ENCODE measurements at regions not wholly inside any gene's neighbourhood (a gene's known extent, or its start where the extent isn't known, plus 50 kb on each side); places are given as distances from the start of the nearest gene placed in this dataset.

DNA sequence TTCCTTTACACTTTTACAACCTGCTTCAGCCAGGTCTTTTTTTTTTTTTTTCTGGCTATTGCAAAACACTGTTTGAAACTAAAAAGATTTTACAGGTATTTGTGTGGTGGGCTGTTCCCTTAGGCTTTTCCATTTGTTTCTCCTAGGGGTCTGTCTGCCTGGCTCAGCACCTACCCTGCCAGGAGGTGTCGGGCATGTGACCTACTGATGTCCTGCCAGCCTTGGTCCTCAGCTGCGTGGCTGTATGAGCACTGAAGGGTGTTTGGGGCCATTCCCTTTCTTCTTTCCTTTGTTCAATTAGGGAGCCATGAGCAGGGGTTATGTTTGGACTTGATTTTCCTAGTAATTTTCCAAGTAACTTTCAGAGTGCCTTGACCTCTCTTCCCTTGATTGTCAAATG lies 269.2 kb upstream of the SALL1 start:
- H3K9me3 ChIP-seq (ENCODE audit: control insufficient read depth in 2 of 2, low read length in 2 of 2) = peaks cover 0 to 2% of the 10 kb centered on the region in 2 donors
- H3K4me1 ChIP-seq (ENCODE audit: control insufficient read depth, insufficient read depth, low read length) = no peaks in the 10 kb centered on the region
- peaks cover 0 to 4% of the 10 kb centered on the region in 2 donors for H3K27me3 ChIP-seq (ENCODE audit: control insufficient read depth in 1 of 2, insufficient read depth in 2 of 2, low read length in 2 of 2)
- no peak overlapping the region for H3K9ac ChIP-seq (ENCODE audit: low read length in 2 of 2)
- H3K36me3 ChIP-seq (ENCODE audit: control insufficient read depth in 2 of 2, insufficient read depth in 2 of 2, low read length in 2 of 2) = no peaks in the 10 kb centered on the region
- H3K27ac ChIP-seq (ENCODE audit: low read length) = no peak overlapping the region
- no peak overlapping the region for H3K4me3 ChIP-seq (ENCODE audit: low read length in 2 of 2)

GRCh38 chr16:51419768-51420167 lies 268.7 kb upstream of the SALL1 start:
- Histone ChIP-seq H3K27ac (ENCODE audit: low read length) (no peak overlapping the region), H3K4me3 (ENCODE audit: low read length in 2 of 2) (no peak overlapping the region)

GRCh38 chr16:51418258-51418657 lies 267.2 kb upstream of the SALL1 start:
- Histone ChIP-seq H3K9me3 (ENCODE audit: control insufficient read depth in 2 of 2, low read length in 2 of 2) (peaks cover 0 to 2% of the 10 kb centered on the region in 2 donors), H3K4me3 (ENCODE audit: low read length in 2 of 2) (no peak overlapping the region), H3K27ac (ENCODE audit: low read length) (no peak overlapping the region), H3K36me3 (ENCODE audit: control insufficient read depth in 2 of 2, insufficient read depth in 2 of 2, low read length in 2 of 2) (no peaks in the 10 kb centered on the region), H3K9ac (ENCODE audit: low read length in 2 of 2) (no peak overlapping the region), H3K4me1 (ENCODE audit: control insufficient read depth, insufficient read depth, low read length) (no peaks in the 10 kb centered on the region), H3K27me3 (ENCODE audit: control insufficient read depth in 1 of 2, insufficient read depth in 2 of 2, low read length in 2 of 2) (peaks cover 0 to 7% of the 10 kb centered on the region in 2 donors)

More at GRCh38 chr16:51419768-51420167, 268.7 kb upstream of the SALL1 start:
- no peaks in the 10 kb centered on the region for H3K4me1 ChIP-seq (ENCODE audit: control insufficient read depth, insufficient read depth, low read length)
- no peaks in the 10 kb centered on the region for H3K36me3 ChIP-seq (ENCODE audit: control insufficient read depth in 2 of 2, insufficient read depth in 2 of 2, low read length in 2 of 2)
- H3K9me3 ChIP-seq (ENCODE audit: control insufficient read depth in 2 of 2, low read length in 2 of 2) = peaks cover 0 to 2% of the 10 kb centered on the region in 2 donors
- no peak overlapping the region for H3K9ac ChIP-seq (ENCODE audit: low read length in 2 of 2)
- peaks cover 0 to 5% of the 10 kb centered on the region in 2 donors for H3K27me3 ChIP-seq (ENCODE audit: control insufficient read depth in 1 of 2, insufficient read depth in 2 of 2, low read length in 2 of 2)

DNA sequence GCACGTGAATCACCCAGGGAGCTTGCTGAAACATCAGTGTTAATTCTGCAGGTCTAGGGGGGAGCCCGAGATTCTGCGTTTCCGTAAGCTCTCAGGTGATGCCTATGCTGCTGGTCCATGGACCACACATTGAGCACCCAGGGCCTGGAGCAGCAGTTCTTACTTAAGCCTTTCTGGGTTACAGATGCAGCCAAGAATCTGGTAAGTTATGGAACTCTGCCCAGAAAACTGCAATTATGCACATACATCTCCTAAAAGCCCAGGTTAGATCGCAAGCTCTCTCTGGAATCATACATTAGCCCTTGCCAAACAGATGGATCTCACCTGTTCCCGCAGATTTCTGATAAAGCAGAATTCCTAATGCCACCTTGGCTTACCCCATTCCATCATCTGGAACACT lies 265.9 kb upstream of the SALL1 start:
- Histone ChIP-seq H3K9ac (ENCODE audit: low read length in 2 of 2) (no peak overlapping the region), H3K4me1 (ENCODE audit: control insufficient read depth, insufficient read depth, low read length) (no peaks in the 10 kb centered on the region), H3K27me3 (ENCODE audit: control insufficient read depth in 1 of 2, insufficient read depth in 2 of 2, low read length in 2 of 2) (peaks cover 0 to 7% of the 10 kb centered on the region in 2 donors), H3K27ac (ENCODE audit: low read length) (no peak overlapping the region), H3K36me3 (ENCODE audit: control insufficient read depth in 2 of 2, insufficient read depth in 2 of 2, low read length in 2 of 2) (no peaks in the 10 kb centered on the region), H3K4me3 (ENCODE audit: low read length in 2 of 2) (no peak overlapping the region), H3K9me3 (ENCODE audit: control insufficient read depth in 2 of 2, low read length in 2 of 2) (peaks cover 0 to 2% of the 10 kb centered on the region in 2 donors)

DNA sequence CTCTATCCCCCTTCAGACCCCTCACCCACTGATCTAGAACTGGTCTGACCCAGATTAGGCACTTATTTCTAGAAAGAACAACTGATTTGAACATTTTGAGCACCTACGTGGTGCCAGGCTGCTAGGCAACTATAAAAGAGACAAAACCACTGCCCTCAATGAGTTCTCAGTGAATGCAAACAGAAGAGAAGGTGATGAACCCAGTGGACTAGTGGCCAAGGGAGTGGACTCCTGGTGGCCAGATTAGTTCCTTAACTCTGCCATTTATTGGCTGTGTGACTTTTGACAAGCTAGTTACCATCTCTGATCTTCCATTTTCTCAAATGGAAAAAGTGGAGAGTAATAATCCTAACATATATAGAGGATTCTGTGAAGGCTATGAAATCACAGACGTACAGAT lies 259.1 kb upstream of the SALL1 start:
- Histone ChIP-seq H3K9me3 (ENCODE audit: control insufficient read depth in 2 of 2, low read length in 2 of 2) (no peaks in the 10 kb centered on the region), H3K27ac (ENCODE audit: low read length) (no peak overlapping the region), H3K4me3 (ENCODE audit: low read length in 2 of 2) (no peak overlapping the region), H3K4me1 (ENCODE audit: control insufficient read depth, insufficient read depth, low read length) (no peaks in the 10 kb centered on the region), H3K9ac (ENCODE audit: low read length in 2 of 2) (no peak overlapping the region), H3K36me3 (ENCODE audit: control insufficient read depth in 2 of 2, insufficient read depth in 2 of 2, low read length in 2 of 2) (no peaks in the 10 kb centered on the region), H3K27me3 (ENCODE audit: control insufficient read depth in 1 of 2, insufficient read depth in 2 of 2, low read length in 2 of 2) (peaks cover 0 to 5% of the 10 kb centered on the region in 2 donors)

- no peaks in the 10 kb centered on the region for H3K36me3 ChIP-seq (ENCODE audit: control insufficient read depth in 2 of 2, insufficient read depth in 2 of 2, low read length in 2 of 2)
- peaks cover 0 to 2% of the 10 kb centered on the region in 2 donors for H3K27me3 ChIP-seq (ENCODE audit: control insufficient read depth in 1 of 2, insufficient read depth in 2 of 2, low read length in 2 of 2)
- no peak overlapping the region for H3K27ac ChIP-seq (ENCODE audit: low read length)
These were observed 258.1 kb upstream of the SALL1 start for GRCh38 chr16:51409001-51409675.

DNA sequence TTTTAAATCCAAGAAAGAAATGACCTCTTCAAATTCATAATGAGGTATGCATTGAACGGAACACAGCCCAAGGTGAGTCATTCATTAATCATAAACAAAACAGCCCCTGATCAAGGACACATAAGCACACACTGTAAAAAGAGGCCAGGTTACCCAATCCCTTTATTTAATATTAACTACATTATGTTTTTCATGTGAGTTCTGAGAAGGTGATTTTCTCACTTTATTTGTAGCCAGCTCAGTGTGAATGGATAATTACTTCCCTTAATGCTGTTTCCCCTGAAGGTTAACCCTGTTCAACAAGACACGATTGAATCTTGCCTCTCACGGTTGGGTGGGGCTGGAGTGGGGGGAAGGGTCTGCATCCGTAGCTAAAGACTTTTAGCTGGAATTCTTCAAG lies 257.3 kb upstream of the SALL1 start:
- Histone ChIP-seq H3K9ac (ENCODE audit: low read length in 2 of 2) (no peak overlapping the region), H3K27me3 (ENCODE audit: control insufficient read depth in 1 of 2, insufficient read depth in 2 of 2, low read length in 2 of 2) (peaks cover 0 to 2% of the 10 kb centered on the region in 2 donors)

More at GRCh38 chr16:51409001-51409675, 258.1 kb upstream of the SALL1 start:
- Histone ChIP-seq H3K4me1 (ENCODE audit: control insufficient read depth, insufficient read depth, low read length) (no peaks in the 10 kb centered on the region), H3K9ac (ENCODE audit: low read length in 2 of 2) (no peak overlapping the region), H3K4me3 (ENCODE audit: low read length in 2 of 2) (no peak overlapping the region), H3K9me3 (ENCODE audit: control insufficient read depth in 2 of 2, low read length in 2 of 2) (no peaks in the 10 kb centered on the region)

GRCh38 chr16:51407921-51408320 lies 256.9 kb upstream of the SALL1 start:
- Histone ChIP-seq H3K9me3 (ENCODE audit: control insufficient read depth in 2 of 2, low read length in 2 of 2) (no peaks in the 10 kb centered on the region), H3K27ac (ENCODE audit: low read length) (no peak overlapping the region), H3K4me1 (ENCODE audit: control insufficient read depth, insufficient read depth, low read length) (no peaks in the 10 kb centered on the region), H3K27me3 (ENCODE audit: control insufficient read depth in 1 of 2, insufficient read depth in 2 of 2, low read length in 2 of 2) (peaks cover 0 to 2% of the 10 kb centered on the region in 2 donors), H3K9ac (ENCODE audit: low read length in 2 of 2) (no peak overlapping the region), H3K36me3 (ENCODE audit: control insufficient read depth in 2 of 2, insufficient read depth in 2 of 2, low read length in 2 of 2) (no peaks in the 10 kb centered on the region), H3K4me3 (ENCODE audit: low read length in 2 of 2) (no peak overlapping the region)

More for the DNA sequence above, 257.3 kb upstream of the SALL1 start:
- Histone ChIP-seq H3K27ac (ENCODE audit: low read length) (no peak overlapping the region), H3K4me1 (ENCODE audit: control insufficient read depth, insufficient read depth, low read length) (no peaks in the 10 kb centered on the region), H3K9me3 (ENCODE audit: control insufficient read depth in 2 of 2, low read length in 2 of 2) (no peaks in the 10 kb centered on the region), H3K4me3 (ENCODE audit: low read length in 2 of 2) (no peak overlapping the region), H3K36me3 (ENCODE audit: control insufficient read depth in 2 of 2, insufficient read depth in 2 of 2, low read length in 2 of 2) (no peaks in the 10 kb centered on the region)

GRCh38 chr16:51407199-51407598 lies 256.1 kb upstream of the SALL1 start:
- H3K4me1 ChIP-seq (ENCODE audit: control insufficient read depth, insufficient read depth, low read length) = no peaks in the 10 kb centered on the region
- no peak overlapping the region for H3K27ac ChIP-seq (ENCODE audit: low read length)
- H3K9me3 ChIP-seq (ENCODE audit: control insufficient read depth in 2 of 2, low read length in 2 of 2) = no peaks in the 10 kb centered on the region
- H3K4me3 ChIP-seq (ENCODE audit: low read length in 2 of 2) = no peak overlapping the region
- H3K9ac ChIP-seq (ENCODE audit: low read length in 2 of 2) = no peak overlapping the region
- no peaks in the 10 kb centered on the region for H3K36me3 ChIP-seq (ENCODE audit: control insufficient read depth in 2 of 2, insufficient read depth in 2 of 2, low read length in 2 of 2)
- peaks cover 0 to 2% of the 10 kb centered on the region in 2 donors for H3K27me3 ChIP-seq (ENCODE audit: control insufficient read depth in 1 of 2, insufficient read depth in 2 of 2, low read length in 2 of 2)

GRCh38 chr16:51405361-51405760 lies 254.3 kb upstream of the SALL1 start:
- no peak overlapping the region for H3K4me3 ChIP-seq (ENCODE audit: low read length in 2 of 2)
- no peak overlapping the region for H3K9ac ChIP-seq (ENCODE audit: low read length in 2 of 2)
- no peaks in the 10 kb centered on the region for H3K9me3 ChIP-seq (ENCODE audit: control insufficient read depth in 2 of 2, low read length in 2 of 2)
- no peaks in the 10 kb centered on the region for H3K36me3 ChIP-seq (ENCODE audit: control insufficient read depth in 2 of 2, insufficient read depth in 2 of 2, low read length in 2 of 2)
- H3K4me1 ChIP-seq (ENCODE audit: control insufficient read depth, insufficient read depth, low read length) = no peaks in the 10 kb centered on the region
- H3K27me3 ChIP-seq (ENCODE audit: control insufficient read depth in 1 of 2, insufficient read depth in 2 of 2, low read length in 2 of 2) = peaks cover 0 to 2% of the 10 kb centered on the region in 2 donors
- no peak overlapping the region for H3K27ac ChIP-seq (ENCODE audit: low read length)

GRCh38 chr16:51404386-51404785 lies 253.3 kb upstream of the SALL1 start:
- Histone ChIP-seq H3K4me1 (ENCODE audit: control insufficient read depth, insufficient read depth, low read length) (no peaks in the 10 kb centered on the region), H3K27ac (ENCODE audit: low read length) (no peak overlapping the region), H3K4me3 (ENCODE audit: low read length in 2 of 2) (no peak overlapping the region)

More at GRCh38 chr16:51404386-51404785, 253.3 kb upstream of the SALL1 start:
- Histone ChIP-seq H3K27me3 (ENCODE audit: control insufficient read depth in 1 of 2, insufficient read depth in 2 of 2, low read length in 2 of 2) (peaks cover 0 to 2% of the 10 kb centered on the region in 2 donors), H3K36me3 (ENCODE audit: control insufficient read depth in 2 of 2, insufficient read depth in 2 of 2, low read length in 2 of 2) (no peaks in the 10 kb centered on the region), H3K9me3 (ENCODE audit: control insufficient read depth in 2 of 2, low read length in 2 of 2) (no peaks in the 10 kb centered on the region), H3K9ac (ENCODE audit: low read length in 2 of 2) (no peak overlapping the region)

Measured in stomach smooth muscle (tissue), 2 donors.